Glomerular endothelial cell (primary cell): ENCODE measurements at regions not wholly inside any gene's neighbourhood (a gene's known extent, or its start where the extent isn't known, plus 50 kb on each side); places are given as distances from the start of the nearest gene placed in this dataset.
"Not testable (repeated sequence)": the region's sequence is repeated elsewhere in the genome, so short reads cannot be mapped to it uniquely, and the experiment has no call there.

Experiments used
- DNase-seq: peaks from one replicate; pipeline ENCODE4 v3.0.0-alpha.2; 2011; ENCODE audit warnings: low read depth, low spot score; ENCODE audit errors: extremely low read depth

DNA sequence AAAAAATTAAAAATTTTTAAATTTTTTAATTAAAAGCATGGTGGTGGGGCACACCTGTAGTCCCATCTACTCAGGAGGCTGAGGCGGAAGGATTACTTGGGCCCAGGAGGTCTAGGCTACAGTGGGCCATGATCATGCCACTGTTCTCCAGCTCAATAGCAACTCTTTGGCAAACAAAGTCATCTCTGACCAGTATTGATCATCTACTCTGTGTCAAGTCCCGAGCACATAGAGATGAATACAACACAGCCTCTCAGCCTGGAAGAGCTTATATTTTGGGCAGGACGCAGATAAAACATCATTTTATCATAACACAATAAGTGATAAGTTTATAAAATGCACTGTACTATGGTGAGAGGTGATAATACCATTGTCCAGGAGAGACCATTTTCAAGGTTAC lies 281.6 kb upstream of the GADL1 start:
- no peak for DNase-seq

- no peak for DNase-seq
Observed at GRCh38 chr3:31178467-31178866, 284.0 kb upstream of the GADL1 start.

DNA sequence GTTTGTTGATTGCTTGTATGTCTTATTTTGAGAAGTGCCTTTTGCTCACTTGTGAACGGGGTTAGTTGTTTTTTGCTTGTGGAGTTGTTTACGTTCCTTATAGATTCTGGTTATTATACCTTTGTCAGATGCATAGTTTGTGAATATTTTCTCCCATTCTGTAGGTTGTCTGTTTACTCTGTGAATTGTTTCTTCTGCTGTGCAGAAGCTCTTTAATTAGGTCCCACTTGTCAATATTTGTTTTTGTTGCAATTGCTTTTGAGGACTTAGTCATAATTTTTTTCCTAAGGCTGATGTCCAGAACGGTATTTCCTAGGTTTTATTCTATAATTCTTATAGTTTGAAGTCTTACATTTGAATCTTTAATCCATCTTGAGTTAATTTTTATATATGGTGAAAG lies 285.3 kb upstream of the GADL1 start:
- DNase-seq: no peak

GRCh38 chr3:31180274-31180673 lies 285.8 kb upstream of the GADL1 start:
- DNase-seq: no peak

DNA sequence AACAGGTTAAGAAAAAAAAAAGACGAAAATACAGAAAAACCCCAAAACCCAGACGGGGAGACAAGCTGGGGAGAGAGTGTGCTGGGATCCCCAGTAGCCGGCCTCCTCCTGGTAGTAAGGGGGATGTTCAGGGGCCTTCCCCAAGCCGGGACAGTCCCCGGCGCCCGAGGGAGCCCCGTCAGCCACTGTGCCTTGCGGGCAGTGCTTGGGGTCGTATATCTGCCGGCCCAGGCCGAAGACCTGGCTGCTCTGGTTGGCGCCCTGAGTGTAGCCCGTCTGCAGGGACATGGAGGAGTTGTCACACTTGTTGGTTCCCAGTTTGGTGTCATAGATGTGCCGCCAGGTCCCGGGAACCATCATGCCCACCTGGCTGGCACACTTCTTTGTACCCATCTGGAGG lies 287.2 kb upstream of the GADL1 start:
- no peak for DNase-seq

- no peak for DNase-seq
Observed at GRCh38 chr3:31182661-31183060, 288.2 kb upstream of the GADL1 start.

DNA sequence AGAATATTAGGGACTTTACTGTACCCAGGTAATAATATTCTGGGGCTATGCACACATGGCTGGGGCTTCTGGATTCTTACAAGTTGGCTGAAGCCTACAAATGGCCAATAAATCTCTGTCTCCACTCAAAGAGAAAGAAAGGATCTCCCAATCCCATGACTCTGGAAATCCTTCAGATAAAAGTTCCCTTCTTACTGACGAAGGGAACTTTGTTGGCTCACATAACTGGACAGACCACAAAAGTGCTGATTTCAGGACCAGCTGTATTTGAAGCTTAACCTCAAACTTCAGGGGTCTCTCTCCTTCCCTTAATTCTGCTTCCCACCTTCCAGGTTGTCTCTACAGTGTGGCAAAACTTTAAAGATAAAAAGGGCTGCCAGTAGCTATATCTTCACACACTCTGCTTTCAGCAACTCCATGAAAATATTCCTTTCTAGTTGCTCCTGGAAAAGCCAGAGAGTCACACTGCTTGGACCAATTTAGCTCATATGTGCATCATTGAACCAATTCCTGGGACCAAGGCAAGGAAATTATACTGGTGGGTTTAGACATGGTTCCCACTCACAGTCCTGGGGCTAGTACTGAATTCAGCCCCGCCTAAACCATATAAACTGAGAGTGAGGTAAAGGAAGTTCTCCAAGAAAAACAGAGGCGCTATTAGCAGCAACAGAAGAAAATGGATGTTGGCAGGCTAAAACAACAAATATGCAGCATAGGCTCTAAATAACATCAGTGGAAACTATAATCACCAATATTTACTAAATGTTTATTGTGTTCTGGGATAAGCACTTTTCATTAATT lies 290.0 kb upstream of the GADL1 start:
- no peak for DNase-seq

DNA sequence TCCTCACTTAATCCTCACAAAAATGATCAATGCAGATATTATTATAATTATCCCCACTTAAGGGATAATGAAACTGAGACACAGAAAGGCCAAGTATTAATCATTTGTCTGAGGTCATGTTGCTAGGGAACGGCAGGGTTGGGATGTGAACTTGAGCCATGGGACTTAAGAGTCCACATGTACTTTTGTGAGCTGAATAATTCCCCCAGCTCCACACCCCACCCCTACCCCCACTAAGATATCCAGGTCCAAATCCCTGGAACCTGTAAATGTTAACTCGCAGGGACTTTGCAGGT lies 290.5 kb upstream of the GADL1 start:
- no peak for DNase-seq

DNA sequence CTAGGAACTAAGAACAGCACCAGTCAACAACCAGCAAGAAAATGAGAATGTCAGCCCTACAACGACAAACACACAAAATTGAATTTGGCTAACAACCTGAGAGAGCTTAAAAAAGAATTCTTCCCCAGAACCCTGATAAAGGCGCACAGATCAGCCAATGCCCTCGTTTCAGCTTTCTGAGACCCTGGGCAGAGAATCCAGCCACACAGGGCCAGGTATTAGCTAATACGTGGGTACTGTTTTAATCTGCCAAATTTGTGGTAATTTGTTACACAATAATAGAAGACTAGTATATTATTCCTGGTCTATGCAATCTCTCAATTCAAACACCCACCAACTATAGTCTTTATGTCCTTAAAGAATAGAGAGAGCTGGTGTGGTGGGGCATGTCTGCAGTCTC lies 291.6 kb upstream of the GADL1 start:
- DNase-seq: no peak

GRCh38 chr3:31187380-31187779 lies 292.9 kb upstream of the GADL1 start:
- no peak for DNase-seq

DNA sequence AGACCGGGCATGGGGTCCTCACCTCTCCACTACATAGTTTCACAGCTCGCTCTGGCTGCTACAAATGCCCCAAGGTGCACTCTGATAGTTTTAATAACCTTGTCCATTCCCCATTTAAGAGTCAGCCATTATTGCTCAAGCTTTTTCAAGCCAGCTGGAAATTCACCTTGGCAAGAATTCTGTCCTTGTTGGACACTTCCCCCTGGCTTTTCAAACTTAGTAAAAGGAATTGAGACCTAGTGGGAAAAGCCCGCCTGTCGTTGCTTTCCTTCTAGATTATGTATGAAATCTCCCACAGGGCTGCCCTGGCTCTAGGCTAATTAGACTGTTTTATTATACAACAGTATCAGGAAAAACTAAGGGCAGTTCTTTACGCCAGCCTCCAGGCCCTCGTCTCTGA lies 293.7 kb upstream of the GADL1 start:
- no peak for DNase-seq

DNA sequence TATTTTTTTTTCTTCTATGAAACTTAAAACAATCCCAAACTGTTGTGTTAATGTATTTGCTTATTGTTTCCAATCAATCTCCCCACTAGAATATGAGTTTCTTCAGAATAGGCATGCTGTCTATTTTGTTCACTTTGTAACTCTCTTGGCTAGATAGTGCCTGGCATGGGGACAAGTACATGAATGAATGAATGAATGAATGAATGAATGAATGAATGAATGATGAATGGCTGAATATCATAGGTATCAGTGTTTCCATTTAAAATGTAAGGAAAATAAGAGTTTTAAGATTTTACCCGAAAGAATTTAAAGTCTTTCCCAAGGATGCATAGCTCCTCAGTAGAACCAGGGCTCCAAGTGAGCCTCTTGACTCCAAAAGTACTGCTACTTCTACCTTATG lies 294.9 kb upstream of the GADL1 start:
- DNase-seq: no peak

GRCh38 chr3:31189971-31190370 lies 295.5 kb upstream of the GADL1 start:
- DNase-seq: no peak

DNA sequence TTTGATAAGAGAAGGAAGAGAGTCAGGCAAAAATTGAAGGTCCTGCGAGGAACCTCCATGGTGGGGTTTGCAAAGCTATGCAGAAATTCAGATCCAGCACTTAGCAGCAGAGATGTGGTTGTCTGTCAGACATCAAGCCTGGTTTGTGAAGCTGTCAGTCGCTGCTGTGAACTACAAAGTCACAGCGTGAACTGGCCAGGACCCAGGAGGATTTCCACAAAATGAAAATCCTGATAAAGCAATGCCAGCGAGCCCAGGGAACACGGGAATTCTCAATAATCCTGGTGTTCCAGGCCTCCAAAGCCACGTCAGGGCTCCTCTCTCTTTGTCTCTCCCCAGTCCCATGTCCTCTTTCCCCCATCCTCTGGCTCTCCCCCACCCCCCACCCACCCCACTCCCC lies 296.9 kb upstream of the GADL1 start:
- DNase-seq: no peak

GRCh38 chr3:31193429-31193828 lies 299.0 kb upstream of the GADL1 start:
- DNase-seq: no peak

DNA sequence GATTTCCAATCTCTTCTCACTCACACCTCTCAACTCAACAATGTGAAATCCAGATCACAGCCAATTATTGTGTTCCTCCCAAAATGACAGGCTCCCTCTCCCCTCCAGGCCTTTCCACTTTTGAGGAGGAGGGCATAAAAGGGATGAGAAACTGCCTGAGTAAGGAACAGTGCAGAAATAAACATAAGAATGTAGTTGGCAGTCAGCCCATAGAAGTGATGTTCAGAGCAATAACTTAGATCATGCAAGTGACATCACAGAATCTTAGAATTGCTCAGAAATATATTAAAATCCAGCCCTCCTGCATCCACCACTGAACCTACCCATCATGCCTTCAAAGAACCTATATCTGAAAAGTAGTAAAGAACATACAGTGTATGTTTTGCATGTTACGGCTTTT lies 299.4 kb upstream of the GADL1 start:
- DNase-seq: no peak

GRCh38 chr3:31196261-31196660 lies 301.8 kb upstream of the GADL1 start:
- no peak for DNase-seq

- DNase-seq: no peak
Observed at GRCh38 chr3:31196881-31197364, 302.5 kb upstream of the GADL1 start.

- no peak for DNase-seq
Observed at GRCh38 chr3:31197941-31198340, 303.5 kb upstream of the GADL1 start.

- DNase-seq: no peak
Observed at GRCh38 chr3:31198890-31199289, 304.4 kb upstream of the GADL1 start.

- DNase-seq: no peak
Observed at GRCh38 chr3:31203960-31204795, 309.7 kb upstream of the GADL1 start.

GRCh38 chr3:31204796-31205056 lies 310.3 kb upstream of the GADL1 start:
- not testable (repeated sequence) for DNase-seq
